GM13977 (cell line): ENCODE measurements at regions not wholly inside any gene's neighbourhood (a gene's known extent, or its start where the extent isn't known, plus 50 kb on each side); places are given as distances from the start of the nearest gene placed in this dataset.
A peak's percentile ranks its signal among the peaks of the same experiment; 100 is the strongest.

Experiments used
- DNase-seq: peaks from one replicate; pipeline ENCODE4 v3.0.0; 2012; ENCODE audit warnings: low spot score
- in situ Hi-C: fragments of 300-500 bp; cut with MboI; formaldehyde crosslinking; loops from one replicate; pipeline ENCODE4 v1.12.0; 2022; ENCODE audit warnings: low sequenced_read_pairs, low pct_unique_long_range_greater_than_20kb, mixed read lengths, inconsistent platforms; ENCODE audit not compliant: unreplicated experiment
- TF ChIP-seq, protein P1 (sequence below): IDR thresholded peaks from 2 replicates; pipeline ENCODE4 v1.5.1; 2012; ENCODE audit warnings: mild to moderate bottlenecking, control low read depth; ENCODE audit not compliant: insufficient read depth; ENCODE audit errors: extremely low read depth, missing control alignments

DNA sequence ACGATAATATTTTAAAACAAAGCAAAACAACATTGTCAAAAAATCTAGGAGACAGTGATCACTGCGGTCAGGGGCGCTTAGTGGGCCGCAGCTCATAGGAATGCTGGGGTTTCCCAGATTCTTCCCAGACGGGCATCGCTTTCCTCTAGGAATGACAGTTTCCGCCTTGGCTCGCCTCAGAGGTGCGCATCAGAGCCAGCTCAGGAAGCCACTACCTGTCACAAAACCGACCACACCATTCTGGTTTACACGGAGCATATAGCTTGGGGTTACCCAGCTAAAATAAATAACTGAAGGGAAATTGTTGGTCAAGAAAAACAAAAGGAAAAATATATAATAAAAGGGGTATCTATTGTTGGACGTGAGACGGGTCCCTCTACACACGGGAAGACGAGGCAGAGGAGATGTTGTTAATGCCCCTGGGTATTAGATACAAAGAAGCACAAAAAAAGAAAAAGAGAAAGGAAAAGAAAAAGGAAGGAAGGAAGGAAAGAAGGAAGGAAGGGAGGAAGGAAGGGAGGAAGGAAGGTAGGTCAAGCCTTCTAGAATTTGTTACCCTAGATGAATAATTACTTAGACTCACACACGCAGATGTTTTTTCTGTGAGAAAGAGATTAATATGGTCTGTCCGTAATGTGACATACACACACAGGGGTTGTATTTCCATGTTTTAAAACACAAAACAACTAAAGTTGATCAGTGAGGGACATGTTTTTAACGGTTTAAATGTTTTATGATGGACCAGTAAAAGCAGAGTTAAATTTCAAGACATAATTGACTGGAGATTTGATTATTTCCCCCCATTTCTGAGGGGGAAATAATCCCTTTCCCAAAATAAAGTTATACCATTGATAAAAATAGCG lies 292.4 kb upstream of the NFE2L3 start:
- in situ Hi-C loops = loop anchor here (10.0 kb wide), 1 partner anchor 1305 kb away; the partner anchor contains the start of gene HOXA9
- DNase-seq = no peak
- TF ChIP-seq, protein P1, sequence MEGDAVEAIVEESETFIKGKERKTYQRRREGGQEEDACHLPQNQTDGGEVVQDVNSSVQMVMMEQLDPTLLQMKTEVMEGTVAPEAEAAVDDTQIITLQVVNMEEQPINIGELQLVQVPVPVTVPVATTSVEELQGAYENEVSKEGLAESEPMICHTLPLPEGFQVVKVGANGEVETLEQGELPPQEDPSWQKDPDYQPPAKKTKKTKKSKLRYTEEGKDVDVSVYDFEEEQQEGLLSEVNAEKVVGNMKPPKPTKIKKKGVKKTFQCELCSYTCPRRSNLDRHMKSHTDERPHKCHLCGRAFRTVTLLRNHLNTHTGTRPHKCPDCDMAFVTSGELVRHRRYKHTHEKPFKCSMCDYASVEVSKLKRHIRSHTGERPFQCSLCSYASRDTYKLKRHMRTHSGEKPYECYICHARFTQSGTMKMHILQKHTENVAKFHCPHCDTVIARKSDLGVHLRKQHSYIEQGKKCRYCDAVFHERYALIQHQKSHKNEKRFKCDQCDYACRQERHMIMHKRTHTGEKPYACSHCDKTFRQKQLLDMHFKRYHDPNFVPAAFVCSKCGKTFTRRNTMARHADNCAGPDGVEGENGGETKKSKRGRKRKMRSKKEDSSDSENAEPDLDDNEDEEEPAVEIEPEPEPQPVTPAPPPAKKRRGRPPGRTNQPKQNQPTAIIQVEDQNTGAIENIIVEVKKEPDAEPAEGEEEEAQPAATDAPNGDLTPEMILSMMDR = no peak

DNA sequence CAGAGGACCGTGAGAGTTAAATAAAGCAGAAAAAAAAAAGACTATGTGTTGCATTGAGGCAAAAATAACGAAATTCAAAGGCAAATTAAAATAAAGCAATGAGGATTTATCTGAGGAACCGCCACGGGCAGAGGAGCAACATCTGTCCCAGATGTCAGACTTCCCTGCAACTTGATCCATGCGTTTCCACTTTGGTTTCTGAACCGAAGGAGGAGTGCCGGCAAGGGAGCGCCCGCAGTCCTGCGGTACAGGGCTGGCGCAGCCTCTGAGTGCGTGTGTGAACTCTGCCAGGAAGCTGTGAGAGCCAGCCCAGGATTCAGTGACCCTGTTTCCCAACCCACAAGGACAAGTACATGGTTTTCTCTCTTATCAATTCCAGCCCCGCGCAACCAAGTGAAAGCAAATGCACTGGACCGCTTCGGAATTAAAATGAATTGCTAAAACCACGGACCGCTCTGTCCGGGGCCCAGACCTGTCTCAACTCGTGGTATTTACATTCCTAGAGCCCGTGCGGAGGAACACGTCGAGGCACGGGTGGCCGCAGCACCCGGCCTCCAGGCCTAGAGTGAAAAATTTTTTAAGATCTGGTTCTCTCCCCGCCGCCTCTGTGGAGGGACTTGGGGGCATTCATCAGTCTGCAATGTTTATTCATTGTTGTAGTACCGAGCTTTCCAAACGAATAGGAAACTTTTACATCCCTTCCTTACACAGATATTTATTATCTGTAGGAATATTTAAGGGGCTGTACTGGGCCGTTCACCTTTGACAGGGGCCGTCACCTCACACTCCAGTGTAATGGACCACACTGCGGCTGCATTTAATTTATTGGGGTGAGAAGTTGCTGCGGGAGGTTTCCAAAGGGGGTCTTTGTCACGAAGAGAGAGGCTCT lies 291.5 kb upstream of the NFE2L3 start:
- TF ChIP-seq, protein P1 = no peak
- in situ Hi-C loops = no loop called here
- no peak for DNase-seq

- in situ Hi-C loops = no loop called here
- no peak for DNase-seq
- TF ChIP-seq, protein P1 = no peak
These were observed 290.9 kb upstream of the NFE2L3 start for GRCh38 chr7:25861164-25861496.

- DNase-seq = no peak
- TF ChIP-seq, protein P1 = no peak
- in situ Hi-C loops = no loop called here
These were observed 290.3 kb upstream of the NFE2L3 start for GRCh38 chr7:25861601-25862260.

DNA sequence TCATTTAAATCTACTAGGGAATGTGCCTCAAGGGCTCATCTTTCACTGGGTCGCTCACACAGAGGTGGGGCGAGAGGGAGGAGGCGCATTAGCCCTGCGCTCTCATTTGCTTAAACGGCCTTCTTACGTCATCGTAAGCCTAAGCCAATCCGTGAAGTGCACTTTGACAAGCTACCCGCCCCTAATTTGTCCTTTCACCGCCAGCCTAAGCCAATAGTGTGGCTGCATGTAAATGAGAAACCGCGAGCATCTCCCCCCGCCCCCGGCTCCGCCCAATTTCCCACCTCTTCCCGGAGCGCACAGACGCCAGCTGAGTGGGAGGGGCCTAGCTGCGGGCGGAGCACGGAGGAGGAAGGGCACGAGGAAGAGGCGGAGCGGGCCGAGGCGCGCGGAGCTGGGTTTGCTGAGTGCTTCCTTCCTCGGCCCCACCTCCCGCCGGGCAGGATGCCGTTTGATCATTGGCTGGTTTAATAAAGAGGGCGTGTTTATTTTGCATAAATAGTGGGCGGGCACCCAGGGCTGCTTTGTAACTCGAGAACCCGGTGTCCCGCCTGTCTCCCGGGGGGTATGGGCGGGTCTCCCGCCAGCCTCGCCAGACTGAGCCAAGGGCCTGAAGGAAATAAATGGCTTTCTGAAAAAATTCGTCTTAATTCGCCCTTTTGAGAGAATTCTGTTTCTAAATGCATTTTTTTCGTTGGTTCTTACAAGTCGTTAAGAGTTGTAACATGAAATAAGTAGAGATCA lies 289.6 kb upstream of the NFE2L3 start:
- DNase-seq = peak; percentile 87
- TF ChIP-seq, protein P1 = no peak
- in situ Hi-C loops = no loop called here
